Endothelial cell of umbilical vein (primary cell): ENCODE measurements at regions not wholly inside any gene's neighbourhood (a gene's known extent, or its start where the extent isn't known, plus 50 kb on each side); places are given as distances from the start of the nearest gene placed in this dataset.

Experiments used
- BruUV-seq: library from RNA; stranded (reverse); fragments of 400-500 nt; replicated peaks from 2 replicates; lab custom pipeline; 2021; lab: Mats Ljungman, UMichigan
- CTCF ChIA-PET: fragments of 300-600, 350-600 bp; sonication (Branson Sonifier 250); formaldehyde crosslinking; loops from one replicate; lab custom pipeline; 2021; ENCODE audit warnings: antibody characterized with exemption, inconsistent platforms; lab: Charles Lee
- POLR2A ChIA-PET: fragments of 300-600, 350-600 bp; sonication (Branson Sonifier 250); formaldehyde crosslinking; loops from one replicate; lab custom pipeline; 2021; ENCODE audit warnings: antibody characterized with exemption, inconsistent platforms; lab: Charles Lee
- DNase-seq: peaks from one replicate; pipeline ENCODE4 v3.0.0-alpha.2; 2011; ENCODE audit warnings: low read depth, low spot score
- FAIRE-seq: peaks from 2 replicates; lab custom pipeline; 2011; peaks lifted over from hg19 to GRCh38; lab: Jason Lieb, UNC
- H2AFZ ChIP-seq: 2 replicates; pipeline ENCODE4 v1.6.0; 2012; ENCODE audit warnings: low read depth, low read length, control low read depth, inconsistent platforms
- H3K27ac ChIP-seq: 2 replicates; pipeline ENCODE4 v1.5.1; 2011; ENCODE audit warnings: low read depth, mild to moderate bottlenecking, control low read depth, low read length, moderate library complexity; ENCODE audit not compliant: insufficient read depth
- H3K27me3 ChIP-seq, 2 experiments: 2 replicates each; pipeline versions ENCODE4 v1.6.0 to v1.6.1; 2011; ENCODE audit warnings: low read length in 2 of 2, mixed read lengths in 1 of 2; ENCODE audit not compliant: control insufficient read depth in 2 of 2, insufficient read depth in 2 of 2
- H3K36me3 ChIP-seq, 2 experiments: 2 replicates in 1 of 2; 3 replicates in 1 of 2; pipeline ENCODE4 v1.5.1; 2011; ENCODE audit warnings: low read length in 2 of 2, mild to moderate bottlenecking in 1 of 2, moderate library complexity in 1 of 2; ENCODE audit not compliant: control insufficient read depth in 2 of 2, insufficient read depth in 2 of 2; ENCODE audit errors: extremely low read depth in 1 of 2
- H3K4me1 ChIP-seq: 3 replicates; pipeline ENCODE4 v1.5.1; 2011; ENCODE audit warnings: mild to moderate bottlenecking, low read length; ENCODE audit not compliant: control insufficient read depth, insufficient read depth; ENCODE audit errors: extremely low read depth
- H3K4me2 ChIP-seq: 2 replicates; pipeline ENCODE4 v1.6.1; 2011; ENCODE audit warnings: low read length, control low read depth, mixed read lengths; ENCODE audit not compliant: insufficient read depth
- H3K4me3 ChIP-seq, 3 experiments: fragments of 200-600 bp in 1 of 3; sonication (generic), shearing (Covaris generic) in 1 of 3; replicated peaks in 1 of 3; 2 replicates each; pipeline ENCODE4 v1.5.1; 2011 to 2016; ENCODE audit warnings: control low read depth in 3 of 3, low read length in 3 of 3, mild to moderate bottlenecking in 2 of 3, inconsistent platforms in 1 of 3, low read depth in 1 of 3, moderate library complexity in 1 of 3; ENCODE audit not compliant: insufficient read depth in 1 of 3
- H3K79me2 ChIP-seq: 2 replicates; pipeline ENCODE4 v1.6.0; 2012; ENCODE audit warnings: low read length, inconsistent platforms; ENCODE audit not compliant: control insufficient read depth, insufficient read depth
- H3K9ac ChIP-seq: replicated peaks from 2 replicates; pipeline ENCODE3; 2011; ENCODE audit warnings: low read length, control low read depth; ENCODE audit not compliant: insufficient read depth; ENCODE audit errors: extremely low read depth
- H3K9me1 ChIP-seq: replicated peaks from 3 replicates; pipeline ENCODE4 v1.6.0; 2011; ENCODE audit warnings: mild to moderate bottlenecking, low read length; ENCODE audit not compliant: control insufficient read depth, insufficient read depth; ENCODE audit errors: extremely low read depth
- H3K9me3 ChIP-seq: replicated peaks from 2 replicates; pipeline ENCODE4 v1.5.1; 2012; ENCODE audit warnings: low read length, inconsistent platforms; ENCODE audit not compliant: control insufficient read depth, insufficient read depth
- H4K20me1 ChIP-seq: replicated peaks from 2 replicates; pipeline ENCODE3; 2011; ENCODE audit warnings: mild to moderate bottlenecking, low read length; ENCODE audit not compliant: control insufficient read depth, insufficient read depth; ENCODE audit errors: extremely low read depth
- CTCF ChIP-seq, 2 donors: IDR thresholded peaks; 1 replicate in 1 of 2; 2 replicates in 1 of 2; pipeline ENCODE4 v1.5.1; 2011; ENCODE audit warnings: low read length in 2 of 2, mild to moderate bottlenecking in 2 of 2, moderate library complexity in 2 of 2, control low read depth in 1 of 2, inconsistent platforms in 1 of 2, low read depth in 1 of 2; ENCODE audit not compliant: insufficient read depth in 1 of 2; ENCODE audit errors: extremely low read depth in 1 of 2
- EZH2 ChIP-seq: IDR thresholded peaks from 2 replicates; pipeline ENCODE4 v1.6.1; 2012; ENCODE audit warnings: borderline replicate concordance, low read depth, mild to moderate bottlenecking, moderate library complexity, low read length, inconsistent platforms; ENCODE audit not compliant: severe bottlenecking
- FOS ChIP-seq: IDR thresholded peaks from 2 replicates; pipeline ENCODE4 v1.6.1; 2011; ENCODE audit warnings: mild to moderate bottlenecking, low read length, moderate library complexity, borderline replicate concordance; ENCODE audit not compliant: insufficient read depth
- GATA2 ChIP-seq: IDR thresholded peaks from 2 replicates; pipeline ENCODE4 v1.7.0; 2011; ENCODE audit warnings: low read depth, mild to moderate bottlenecking, moderate library complexity, mixed read lengths, low read length; ENCODE audit not compliant: insufficient read length, insufficient read depth
- JUN ChIP-seq: IDR thresholded peaks from 2 replicates; pipeline ENCODE4 v1.6.1; 2011; ENCODE audit warnings: borderline replicate concordance, low read depth; ENCODE audit not compliant: insufficient read length, insufficient read depth
- MAX ChIP-seq: IDR thresholded peaks from 2 replicates; pipeline ENCODE4 v1.6.1; 2011; ENCODE audit not compliant: insufficient read depth, insufficient read length
- MYC ChIP-seq: IDR thresholded peaks from one replicate; pipeline ENCODE4 v1.6.1; 2011; ENCODE audit warnings: mild to moderate bottlenecking, low read depth, low read length
- POLR2A ChIP-seq: IDR thresholded peaks from 2 replicates; pipeline ENCODE4 v1.6.1; 2012; ENCODE audit warnings: low read depth, mild to moderate bottlenecking, control low read depth, low read length
- POLR2AphosphoS5 ChIP-seq: IDR thresholded peaks from 2 replicates; pipeline ENCODE4 v1.6.1; 2012; ENCODE audit warnings: low read depth, mild to moderate bottlenecking, control low read depth, low read length, moderate library complexity; ENCODE audit not compliant: insufficient read depth
- dilution Hi-C: fragments of 300-500 bp; cut with MboI; formaldehyde crosslinking; loops from one replicate; pipeline ENCODE4 v1.15.0; 2019; ENCODE audit warnings: low sequenced_read_pairs; ENCODE audit not compliant: extremely low pct_ligation_motif_present
- intact Hi-C: fragments of 100-400 bp; cut with micrococcal nuclease; formaldehyde crosslinking; loops from one replicate; pipeline ENCODE4 v1.10.0; 2022

GRCh38 chr15:95059346-95059905 is 828.1 kb downstream of the MCTP2 start:
- Histone ChIP-seq H3K4me1 (no peaks in the 10 kb centered on the region), H4K20me1 (no peaks in the 10 kb centered on the region), H3K9me3 (no peaks in the 10 kb centered on the region), H3K79me2 (no peaks in the 10 kb centered on the region), H3K4me3 (no peak overlapping the region), H3K9ac (no peak overlapping the region), H3K36me3 (no peaks in the 10 kb centered on the region), H2AFZ (no peak overlapping the region), H3K27me3 (no peaks in the 10 kb centered on the region), H3K9me1 (no peaks in the 10 kb centered on the region), H3K27ac (no peak overlapping the region), H3K4me2 (no peak overlapping the region)
- no peak for FAIRE-seq
- intact Hi-C loops: no loop called here
- dilution Hi-C loops: no loop called here
- ChIA-PET CTCF (no interaction called here), POLR2A (no interaction called here)
- no peak for DNase-seq
- TF ChIP-seq POLR2AphosphoS5 (no peak), MYC (no peak), JUN (no peak), FOS (no peak), GATA2 (no peak), EZH2 (no peak), POLR2A (no peak), CTCF (IDR thresholded peaks at IDR 0.05; ENCODE audit: extremely low read depth in 1 of 2, insufficient read depth in 1 of 2, low read depth in 1 of 2, low read length in 2 of 2) (no peak), MAX (no peak)
- BruUV-seq: no TSS peak
